ENCODE measurements at regions not wholly inside any gene's neighbourhood (a gene's known extent, or its start where the extent isn't known, plus 50 kb on each side); places are given as distances from the start of the nearest gene placed in this dataset.

- Histone ChIP-seq H3K79me1 (ENCODE audit: low read length) (no peaks in the 10 kb centered on the region), H3K18ac (ENCODE audit: low read length) (no peak overlapping the region), H2AK5ac (ENCODE audit: low read length) (no peak overlapping the region), H3K9ac (ENCODE audit: low read length) (no peak overlapping the region), H3K14ac (ENCODE audit: low read length) (no peak overlapping the region), H3K4me3 (ENCODE audit: low read depth, low read length) (no peak overlapping the region), H4K8ac (ENCODE audit: low read depth, low read length) (no peak overlapping the region), H2BK120ac (ENCODE audit: insufficient read depth, low read length, poor library complexity) (no peak overlapping the region), H3K4ac (ENCODE audit: low read depth, low read length) (no peak overlapping the region), H4K12ac (ENCODE audit: low read depth, low read length) (no peak overlapping the region), H3K23ac (ENCODE audit: low read length) (no peak overlapping the region), H3K4me1 (ENCODE audit: control insufficient read depth in 1 of 2, insufficient read depth in 2 of 2, low read length in 2 of 2) (no peaks in the 10 kb centered on the region), H2AFZ (ENCODE audit: insufficient read depth, low read length, poor library complexity) (no peak overlapping the region), H3K27me3 (ENCODE audit: insufficient read depth, low read length) (no peaks in the 10 kb centered on the region), H3K9me3 (ENCODE audit: insufficient read depth, low read depth, low read length) (peaks cover 1% of the 10 kb centered on the region), H2BK5ac (ENCODE audit: low read depth, low read length, poor library complexity) (no peak overlapping the region), H3K4me2 (ENCODE audit: low read length) (no peak overlapping the region), H3K36me3 (ENCODE audit: control insufficient read depth in 1 of 2, insufficient read depth in 2 of 2, low read length in 2 of 2) (no peaks in the 10 kb centered on the region), H3K27ac (ENCODE audit: low read depth, low read length) (no peak overlapping the region), H4K91ac (ENCODE audit: low read depth, low read length) (no peak overlapping the region), H2BK12ac (ENCODE audit: low read length) (no peak overlapping the region), H3K79me2 (ENCODE audit: control insufficient read depth, insufficient read depth, low read length, poor library complexity) (no peaks in the 10 kb centered on the region)
- WGBS (ENCODE audit: extremely low coverage, insufficient coverage, insufficient read length): no CpG with 5 or more reads among the region's 25 CpGs
- DNase-seq: peak in 1 of 2 donors; percentile 4
Observed at GRCh38 chr2:240303896-240304745, 131.3 kb upstream of the GPC1 start.

DNA sequence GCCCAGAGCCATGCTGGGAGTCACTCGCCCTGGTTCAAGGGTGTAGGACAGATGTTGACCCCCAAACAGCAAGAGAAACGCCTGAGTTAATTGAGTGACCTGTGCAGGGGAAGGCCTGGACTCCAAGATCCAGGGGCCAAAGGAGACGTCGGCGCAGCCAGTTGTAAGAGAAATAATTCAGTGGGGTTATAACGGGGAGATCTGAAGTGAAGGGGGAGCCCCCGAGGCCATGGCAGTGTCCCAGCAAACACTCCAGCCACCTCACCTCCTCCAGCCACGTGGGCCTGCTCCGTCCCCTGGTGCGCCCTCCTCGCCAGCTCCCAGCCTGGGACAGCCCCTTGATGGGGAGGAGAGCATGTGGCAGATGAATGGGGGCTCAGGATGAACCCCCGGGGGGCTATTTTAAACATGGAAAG, 130.7 kb upstream of the GPC1 start:
- no peak overlapping the region for H3K23ac ChIP-seq (ENCODE audit: low read length)
- H3K14ac ChIP-seq (ENCODE audit: low read length): no peak overlapping the region

GRCh38 chr2:240305369-240305962, 130.0 kb upstream of the GPC1 start:
- Histone ChIP-seq H2AFZ (ENCODE audit: insufficient read depth, low read length, poor library complexity) (no peak overlapping the region), H3K23ac (ENCODE audit: low read length) (no peak overlapping the region), H3K14ac (ENCODE audit: low read length) (no peak overlapping the region), H3K9ac (ENCODE audit: low read length) (no peak overlapping the region), H3K79me1 (ENCODE audit: low read length) (no peaks in the 10 kb centered on the region), H2AK5ac (ENCODE audit: low read length) (no peak overlapping the region), H3K9me3 (ENCODE audit: insufficient read depth, low read depth, low read length) (no peaks in the 10 kb centered on the region), H3K27ac (ENCODE audit: low read depth, low read length) (no peak overlapping the region), H4K91ac (ENCODE audit: low read depth, low read length) (no peak overlapping the region), H2BK5ac (ENCODE audit: low read depth, low read length, poor library complexity) (no peak overlapping the region), H3K4ac (ENCODE audit: low read depth, low read length) (no peak overlapping the region), H3K27me3 (ENCODE audit: insufficient read depth, low read length) (no peaks in the 10 kb centered on the region), H2BK12ac (ENCODE audit: low read length) (no peak overlapping the region), H3K4me2 (ENCODE audit: low read length) (no peak overlapping the region), H3K36me3 (ENCODE audit: control insufficient read depth in 1 of 2, insufficient read depth in 2 of 2, low read length in 2 of 2) (no peaks in the 10 kb centered on the region), H4K12ac (ENCODE audit: low read depth, low read length) (no peak overlapping the region), H3K79me2 (ENCODE audit: control insufficient read depth, insufficient read depth, low read length, poor library complexity) (no peaks in the 10 kb centered on the region), H3K4me3 (ENCODE audit: low read depth, low read length) (no peak overlapping the region), H2BK120ac (ENCODE audit: insufficient read depth, low read length, poor library complexity) (no peak overlapping the region), H3K18ac (ENCODE audit: low read length) (no peak overlapping the region), H3K4me1 (ENCODE audit: control insufficient read depth in 1 of 2, insufficient read depth in 2 of 2, low read length in 2 of 2) (no peaks in the 10 kb centered on the region), H4K8ac (ENCODE audit: low read depth, low read length) (no peak overlapping the region)
- DNase-seq: no peak
- no CpG with 5 or more reads among the region's 20 CpGs for WGBS (ENCODE audit: extremely low coverage, insufficient coverage, insufficient read length)

More for the DNA sequence above, 130.7 kb upstream of the GPC1 start:
- Histone ChIP-seq H3K79me1 (ENCODE audit: low read length) (no peaks in the 10 kb centered on the region), H3K9ac (ENCODE audit: low read length) (no peak overlapping the region), H2BK5ac (ENCODE audit: low read depth, low read length, poor library complexity) (no peak overlapping the region), H3K79me2 (ENCODE audit: control insufficient read depth, insufficient read depth, low read length, poor library complexity) (no peaks in the 10 kb centered on the region), H3K4ac (ENCODE audit: low read depth, low read length) (no peak overlapping the region), H3K9me3 (ENCODE audit: insufficient read depth, low read depth, low read length) (no peaks in the 10 kb centered on the region), H3K18ac (ENCODE audit: low read length) (no peak overlapping the region), H3K4me1 (ENCODE audit: control insufficient read depth in 1 of 2, insufficient read depth in 2 of 2, low read length in 2 of 2) (no peaks in the 10 kb centered on the region), H4K8ac (ENCODE audit: low read depth, low read length) (no peak overlapping the region), H3K27ac (ENCODE audit: low read depth, low read length) (no peak overlapping the region), H3K4me2 (ENCODE audit: low read length) (no peak overlapping the region), H2AK5ac (ENCODE audit: low read length) (no peak overlapping the region), H2BK120ac (ENCODE audit: insufficient read depth, low read length, poor library complexity) (no peak overlapping the region), H2AFZ (ENCODE audit: insufficient read depth, low read length, poor library complexity) (no peak overlapping the region), H3K4me3 (ENCODE audit: low read depth, low read length) (no peak overlapping the region), H3K27me3 (ENCODE audit: insufficient read depth, low read length) (no peaks in the 10 kb centered on the region), H4K12ac (ENCODE audit: low read depth, low read length) (no peak overlapping the region), H4K91ac (ENCODE audit: low read depth, low read length) (no peak overlapping the region), H3K36me3 (ENCODE audit: control insufficient read depth in 1 of 2, insufficient read depth in 2 of 2, low read length in 2 of 2) (no peaks in the 10 kb centered on the region), H2BK12ac (ENCODE audit: low read length) (no peak overlapping the region)
- DNase-seq: no peak
- WGBS (ENCODE audit: extremely low coverage, insufficient coverage, insufficient read length): no CpG with 5 or more reads among the region's 12 CpGs

- Histone ChIP-seq H4K8ac (ENCODE audit: low read depth, low read length) (no peak overlapping the region), H3K9me3 (ENCODE audit: insufficient read depth, low read depth, low read length) (no peaks in the 10 kb centered on the region), H2AK5ac (ENCODE audit: low read length) (no peak overlapping the region), H3K4me3 (ENCODE audit: low read depth, low read length) (no peak overlapping the region), H3K4me2 (ENCODE audit: low read length) (no peak overlapping the region), H2BK120ac (ENCODE audit: insufficient read depth, low read length, poor library complexity) (no peak overlapping the region), H3K27me3 (ENCODE audit: insufficient read depth, low read length) (no peaks in the 10 kb centered on the region), H3K79me1 (ENCODE audit: low read length) (no peaks in the 10 kb centered on the region), H3K9ac (ENCODE audit: low read length) (no peak overlapping the region), H3K18ac (ENCODE audit: low read length) (no peak overlapping the region), H2BK5ac (ENCODE audit: low read depth, low read length, poor library complexity) (no peak overlapping the region), H4K91ac (ENCODE audit: low read depth, low read length) (no peak overlapping the region), H4K12ac (ENCODE audit: low read depth, low read length) (no peak overlapping the region), H3K23ac (ENCODE audit: low read length) (no peak overlapping the region), H2AFZ (ENCODE audit: insufficient read depth, low read length, poor library complexity) (no peak overlapping the region), H3K36me3 (ENCODE audit: control insufficient read depth in 1 of 2, insufficient read depth in 2 of 2, low read length in 2 of 2) (no peaks in the 10 kb centered on the region), H3K4ac (ENCODE audit: low read depth, low read length) (no peak overlapping the region), H3K27ac (ENCODE audit: low read depth, low read length) (no peak overlapping the region), H3K79me2 (ENCODE audit: control insufficient read depth, insufficient read depth, low read length, poor library complexity) (no peaks in the 10 kb centered on the region), H2BK12ac (ENCODE audit: low read length) (no peak overlapping the region), H3K4me1 (ENCODE audit: control insufficient read depth in 1 of 2, insufficient read depth in 2 of 2, low read length in 2 of 2) (no peaks in the 10 kb centered on the region), H3K14ac (ENCODE audit: low read length) (no peak overlapping the region)
- DNase-seq: no peak
- no CpG with 5 or more reads among the region's 9 CpGs for WGBS (ENCODE audit: extremely low coverage, insufficient coverage, insufficient read length)
Observed at GRCh38 chr2:240306185-240306584, 129.3 kb upstream of the GPC1 start.
